HepG2 (cell line): ENCODE measurements at regions not wholly inside any gene's neighbourhood (a gene's known extent, or its start where the extent isn't known, plus 50 kb on each side); places are given as distances from the start of the nearest gene placed in this dataset.

Source experiments
- ATAC-seq: fragments of 200-7000 bp; cut with Tn5 transposase; 3 replicates; pipeline ENCODE4 v1.9.1; 2020; ENCODE audit warnings: mild to moderate bottlenecking, moderate library complexity
- BruUV-seq: library from RNA; stranded (reverse); fragments of 400-500 nt; replicated peaks from 2 replicates; lab custom pipeline; 2021; lab: Mats Ljungman, UMichigan
- CTCF ChIA-PET: fragments of 300-600 bp; formaldehyde crosslinking; extraction: SDS; loops from one replicate; lab custom pipeline; 2021; ENCODE audit warnings: low total read pairs, inconsistent platforms, low intra/inter-chr PET ratio; lab: Yijun Ruan, JAX
- POLR2A ChIA-PET: fragments of 350-600 bp; sonication (Branson Sonifier 250); formaldehyde crosslinking; loops from one replicate; lab custom pipeline; 2020; ENCODE audit warnings: antibody characterized with exemption, inconsistent platforms; lab: Yijun Ruan, JAX
- DNase-seq: peaks from one replicate; pipeline ENCODE4 v3.0.0-alpha.2; 2015; ENCODE audit warnings: low spot score
- FAIRE-seq: peaks from 3 replicates; lab custom pipeline; 2011; peaks lifted over from hg19 to GRCh38; lab: Jason Lieb, UNC
- H2AFZ ChIP-seq: one replicate; pipeline ENCODE4 v1.6.1; 2011; ENCODE audit warnings: low read length, inconsistent platforms
- H3K27ac ChIP-seq: fragments of 300-600 bp; 3 replicates; pipeline ENCODE4 v1.8.0; 2011; ENCODE audit warnings: mixed run types, mild to moderate bottlenecking, mixed read lengths, low read length, inconsistent platforms; ENCODE audit not compliant: insufficient read depth; ENCODE audit errors: extremely low read length
- H3K27me3 ChIP-seq, 2 experiments: fragments of 200-600 bp in 1 of 2; 2 replicates in 1 of 2; 3 replicates in 1 of 2; pipeline versions ENCODE4 v1.6.0 to v1.8.0; 2011; ENCODE audit warnings: low read length in 2 of 2, mild to moderate bottlenecking in 2 of 2, moderate library complexity in 2 of 2, inconsistent platforms in 1 of 2; ENCODE audit not compliant: insufficient read depth in 2 of 2, control insufficient read depth in 1 of 2
- H3K36me3 ChIP-seq, 2 experiments: fragments of 200-600 bp in 1 of 2; replicated peaks in 1 of 2; 2 replicates in 1 of 2; 3 replicates in 1 of 2; pipeline versions ENCODE4 v1.5.1 to v1.8.0; 2011; ENCODE audit warnings: low read length in 2 of 2, inconsistent platforms in 1 of 2; ENCODE audit not compliant: insufficient read depth in 2 of 2, control insufficient read depth in 1 of 2
- H3K4me1 ChIP-seq: 2 replicates; pipeline ENCODE4 v1.5.1; 2012; ENCODE audit warnings: low read length, inconsistent platforms; ENCODE audit not compliant: insufficient read depth
- H3K4me2 ChIP-seq: 2 replicates; pipeline ENCODE4 v1.6.0; 2011; ENCODE audit warnings: low read depth, low read length, inconsistent platforms
- H3K4me3 ChIP-seq, 3 experiments: fragments of 200-600 bp in 1 of 3; sonication (generic), shearing (Covaris generic) in 1 of 3; replicated peaks in 1 of 3; 2 replicates each; pipeline ENCODE4 v1.5.1; 2011 to 2016; ENCODE audit warnings: low read length in 3 of 3, inconsistent platforms in 2 of 3, low read depth in 2 of 3, mild to moderate bottlenecking in 2 of 3, control low read depth in 1 of 3, mixed read lengths in 1 of 3; ENCODE audit not compliant: insufficient read depth in 1 of 3
- H3K79me2 ChIP-seq: one replicate; pipeline ENCODE4 v1.6.1; 2011; ENCODE audit warnings: low read length, inconsistent platforms; ENCODE audit not compliant: insufficient read depth
- H3K9ac ChIP-seq: 2 replicates; pipeline ENCODE4 v1.6.0; 2011; ENCODE audit warnings: mild to moderate bottlenecking, low read depth, low read length, inconsistent platforms; ENCODE audit not compliant: insufficient read depth
- H3K9me3 ChIP-seq: 2 replicates; pipeline ENCODE4 v1.5.1; 2012; ENCODE audit warnings: mild to moderate bottlenecking, low read length
- H4K20me1 ChIP-seq: 2 replicates; pipeline ENCODE4 v1.6.0; 2011; ENCODE audit warnings: inconsistent platforms, mild to moderate bottlenecking, low read length, moderate library complexity; ENCODE audit not compliant: insufficient read depth
- GRHL1 ChIP-seq: sonication (generic); formaldehyde crosslinking; conservative IDR thresholded peaks from 2 replicates; pipeline ENCODE4 v1.8.0; 2022; ENCODE audit warnings: missing genetic modification reagents
- HHEX ChIP-seq: IDR thresholded peaks from 2 replicates; pipeline ENCODE4 v1.6.1; 2016; ENCODE audit warnings: control low read depth
- KDM2A ChIP-seq: sonication (generic); formaldehyde crosslinking; IDR thresholded peaks from 2 replicates; pipeline ENCODE4 v1.4.0; 2020; ENCODE audit warnings: low read depth, missing genetic modification reagents, borderline replicate concordance
- KLF15 ChIP-seq: sonication (generic); formaldehyde crosslinking; IDR thresholded peaks from 2 replicates; pipeline ENCODE4 v1.8.1; 2023; ENCODE audit warnings: borderline replicate concordance, mild to moderate bottlenecking, inconsistent platforms, missing genetic modification reagents, mixed read lengths
- NCOA5 ChIP-seq: sonication (generic); formaldehyde crosslinking; IDR thresholded peaks from 2 replicates; pipeline ENCODE4 v1.4.0; 2020; ENCODE audit warnings: missing genetic modification reagents
- NFKB2 ChIP-seq: sonication (generic); formaldehyde crosslinking; IDR thresholded peaks from 2 replicates; pipeline ENCODE4 v1.4.0; 2020; ENCODE audit warnings: missing genetic modification reagents, borderline replicate concordance
- PHF20 ChIP-seq: sonication (generic); formaldehyde crosslinking; IDR thresholded peaks from 2 replicates; pipeline ENCODE4 v1.5.0; 2020; ENCODE audit warnings: mild to moderate bottlenecking, missing genetic modification reagents
- SP1 ChIP-seq, 2 experiments: fragments of 450-650 bp in 1 of 2; sonication (generic) in 1 of 2; formaldehyde crosslinking in 1 of 2; IDR thresholded peaks; 2 replicates each; pipeline versions ENCODE4 v1.4.0 to v1.6.1; 2016 to 2020; ENCODE audit warnings: missing genetic modification reagents in 1 of 2
- SRSF4 ChIP-seq: fragments of 200-400 bp; formaldehyde crosslinking; IDR thresholded peaks from one replicate; pipeline ENCODE4 v1.6.1; 2018; ENCODE audit warnings: mild to moderate bottlenecking, low read depth, low read length, moderate library complexity; ENCODE audit not compliant: poor library complexity, severe bottlenecking
- ZBTB3 ChIP-seq: sonication (generic); formaldehyde crosslinking; IDR thresholded peaks from 2 replicates; pipeline ENCODE4 v1.4.0; 2020; ENCODE audit warnings: low read depth, mild to moderate bottlenecking, moderate library complexity, missing genetic modification reagents, borderline replicate concordance
- ZC3H13 ChIP-seq: sonication (generic); formaldehyde crosslinking; IDR thresholded peaks from 2 replicates; pipeline ENCODE4 v1.8.1; 2023; ENCODE audit warnings: mild to moderate bottlenecking, missing genetic modification reagents, moderate library complexity
- ZKSCAN1 ChIP-seq: fragments of 150-350 bp; IDR thresholded peaks from 2 replicates; pipeline ENCODE4 v1.6.1; 2014; ENCODE audit warnings: low read length
- ZNF264 ChIP-seq: sonication (generic); formaldehyde crosslinking; IDR thresholded peaks from 2 replicates; pipeline ENCODE4 v1.4.0; 2020; ENCODE audit warnings: missing genetic modification reagents
- ZNF3 ChIP-seq: IDR thresholded peaks from 2 replicates; pipeline ENCODE4 v1.7.0; 2017; ENCODE audit warnings: inconsistent platforms
- ZNF343 ChIP-seq: sonication (generic); formaldehyde crosslinking; IDR thresholded peaks from 2 replicates; pipeline ENCODE4 v1.4.0; 2020; ENCODE audit warnings: mild to moderate bottlenecking, missing genetic modification reagents
- ZNF607 ChIP-seq: sonication (generic); formaldehyde crosslinking; IDR thresholded peaks from 2 replicates; pipeline ENCODE4 v1.5.1; 2020; ENCODE audit warnings: missing genetic modification reagents, mild to moderate bottlenecking, borderline replicate concordance
- ZNF678 ChIP-seq: sonication (generic); formaldehyde crosslinking; IDR thresholded peaks from 2 replicates; pipeline ENCODE4 v1.4.0; 2020; ENCODE audit warnings: mild to moderate bottlenecking, missing genetic modification reagents
- ZNF790 ChIP-seq: sonication (generic); formaldehyde crosslinking; IDR thresholded peaks from 2 replicates; pipeline ENCODE4 v1.8.0; 2022; ENCODE audit warnings: missing genetic modification reagents, mild to moderate bottlenecking, borderline replicate concordance
- WGBS: methylation state at CpG from one replicate; pipeline ENCODE4 v1.1.6; 2017; ENCODE audit warnings: low lambda C conversion rate; 5-methylcytosine and 5-hydroxymethylcytosine counted together
- in situ Hi-C: cut with HindIII; loops from 2 replicates; pipeline ENCODE4 v1.10.0; 2017; ENCODE audit warnings: low pct_unique_long_range_greater_than_20kb; ENCODE audit not compliant: extremely low pct_ligation_motif_present
- intact Hi-C: fragments of 100-400 bp; cut with micrococcal nuclease; formaldehyde crosslinking; loops from one replicate; pipeline ENCODE4 v1.10.0; 2022; ENCODE audit not compliant: unreplicated experiment
- TF ChIP-seq, protein P1 (sequence below): conservative IDR thresholded peaks from 2 replicates; pipeline ENCODE4 v1.6.1; 2018; ENCODE audit warnings: missing genetic modification reagents

- Histone ChIP-seq H3K4me2 (no peak overlapping the region), H3K9me3 (peaks cover 14% of the 10 kb centered on the region; the same call in 1 of the 2 replicates), H3K27me3 (no peaks in the 10 kb centered on the region), H3K9ac (no peak overlapping the region), H4K20me1 (no peaks in the 10 kb centered on the region), H3K4me3 (no peak overlapping the region), H2AFZ (no peak overlapping the region), H3K4me1 (no peaks in the 10 kb centered on the region), H3K36me3 (no peaks in the 10 kb centered on the region), H3K27ac (no peak overlapping the region), H3K79me2 (no peaks in the 10 kb centered on the region)
- no peak for ATAC-seq
- no peak for FAIRE-seq
- in situ Hi-C loops (no loop called here), intact Hi-C loops (no loop called here)
- WGBS: 3% methylated on average over 2 of the region's 2 CpGs
- TF ChIP-seq ZNF790: no peak
- no peak for TF ChIP-seq ZNF678
- no TSS peak for BruUV-seq
- no peak for DNase-seq
- POLR2A ChIA-PET: no interaction called here
- CTCF ChIA-PET: no interaction called here
Measured at GRCh38 chr18:24773101-24773500, 312.7 kb downstream of the HRH4 start.

DNA sequence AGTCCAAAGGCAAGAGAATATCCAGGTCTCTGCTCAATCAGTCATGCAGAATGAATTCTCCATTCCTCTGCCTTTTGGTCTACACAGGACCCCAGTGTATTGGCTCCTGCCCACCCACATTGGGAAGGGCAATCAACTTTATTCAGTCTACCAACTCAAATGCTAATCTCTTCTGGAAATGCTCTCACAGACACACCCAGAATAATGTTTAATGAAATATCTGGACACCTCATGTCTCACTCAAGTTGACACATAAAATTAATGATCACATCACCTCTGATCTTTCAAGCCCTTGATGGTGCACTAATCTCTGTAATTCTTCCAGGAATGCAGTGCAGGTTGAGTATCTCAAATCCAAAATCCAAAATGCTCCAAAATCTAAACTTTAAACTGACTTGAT is 315.6 kb downstream of the HRH4 start:
- ATAC-seq (no peak), DNase-seq (no peak), FAIRE-seq (no peak)
- Histone ChIP-seq H3K27ac (no peak overlapping the region), H3K36me3 (no peaks in the 10 kb centered on the region), H3K4me2 (no peak overlapping the region), H3K9me3 (peaks cover 14% of the 10 kb centered on the region; the same call in 1 of the 2 replicates), H3K79me2 (no peaks in the 10 kb centered on the region), H4K20me1 (no peaks in the 10 kb centered on the region), H3K9ac (no peak overlapping the region), H3K27me3 (no peaks in the 10 kb centered on the region), H3K4me3 (no peak overlapping the region), H2AFZ (no peak overlapping the region), H3K4me1 (no peaks in the 10 kb centered on the region)
- intact Hi-C loops (no loop called here), in situ Hi-C loops (no loop called here)
- ChIA-PET CTCF (no interaction called here), POLR2A (no interaction called here)
- no TSS peak for BruUV-seq
- TF ChIP-seq ZNF3 (CRISPR knock-in tag) (no peak), SRSF4 (no peak), ZNF678 (no peak), PHF20 (no peak), ZC3H13 (no peak), ZNF343 (CRISPR knock-in tag) (no peak), HHEX (CRISPR knock-in tag) (no peak), KDM2A (CRISPR knock-in tag) (no peak), NCOA5 (CRISPR knock-in tag) (no peak), ZNF264 (CRISPR knock-in tag) (no peak), ZKSCAN1 (no peak), ZNF607 (CRISPR knock-in tag) (no peak), NFKB2 (CRISPR knock-in tag) (no peak), GRHL1 (CRISPR knock-in tag) (no peak), ZBTB3 (no peak), SP1 (IDR thresholded peaks at IDR 0.05) (no peak), SP1 (CRISPR knock-in tag; IDR thresholded peaks at IDR 0.05) (no peak), KLF15 (CRISPR knock-in tag) (no peak)
- TF ChIP-seq, protein P1, sequence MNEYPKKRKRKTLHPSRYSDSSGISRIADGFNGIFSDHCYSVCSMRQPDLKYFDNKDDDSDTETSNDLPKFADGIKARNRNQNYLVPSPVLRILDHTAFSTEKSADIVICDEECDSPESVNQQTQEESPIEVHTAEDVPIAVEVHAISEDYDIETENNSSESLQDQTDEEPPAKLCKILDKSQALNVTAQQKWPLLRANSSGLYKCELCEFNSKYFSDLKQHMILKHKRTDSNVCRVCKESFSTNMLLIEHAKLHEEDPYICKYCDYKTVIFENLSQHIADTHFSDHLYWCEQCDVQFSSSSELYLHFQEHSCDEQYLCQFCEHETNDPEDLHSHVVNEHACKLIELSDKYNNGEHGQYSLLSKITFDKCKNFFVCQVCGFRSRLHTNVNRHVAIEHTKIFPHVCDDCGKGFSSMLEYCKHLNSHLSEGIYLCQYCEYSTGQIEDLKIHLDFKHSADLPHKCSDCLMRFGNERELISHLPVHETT: no peak
